Suprapubic skin (tissue), 4 donors: ENCODE measurements at regions not wholly inside any gene's neighbourhood (a gene's known extent, or its start where the extent isn't known, plus 50 kb on each side); places are given as distances from the start of the nearest gene placed in this dataset.

Experiments
- DNase-seq, 2 donors: peaks; one replicate each; pipeline ENCODE4 v3.0.0-alpha.2; 2019; ENCODE audit warnings: low spot score in 2 of 2
- H3K27ac ChIP-seq: fragments of 200-600 bp; sonication (generic); one replicate; pipeline ENCODE4 v1.5.1; 2019
- H3K27me3 ChIP-seq: fragments of 200-600 bp; sonication (generic); one replicate; pipeline ENCODE4 v1.5.1; 2019
- H3K36me3 ChIP-seq: fragments of 200-600 bp; sonication (generic); one replicate; pipeline ENCODE4 v1.5.1; 2019
- H3K4me1 ChIP-seq: fragments of 200-600 bp; sonication (generic); one replicate; pipeline ENCODE4 v1.5.1; 2019
- H3K4me3 ChIP-seq: fragments of 200-600 bp; sonication (generic); one replicate; pipeline ENCODE4 v1.5.1; 2019; ENCODE audit warnings: mild to moderate bottlenecking
- H3K9me3 ChIP-seq: fragments of 200-600 bp; sonication (generic); one replicate; pipeline ENCODE4 v1.5.1; 2019
- CTCF ChIP-seq, 2 donors: fragments of 200-600 bp in 1 of 2; fragments of 450-650 bp in 1 of 2; sonication (generic) in 1 of 2; IDR thresholded peaks; one replicate each; pipeline ENCODE4 v1.5.1; 2016 to 2019; ENCODE audit warnings: antibody characterized with exemption in 2 of 2, mild to moderate bottlenecking in 1 of 2, moderate library complexity in 1 of 2
- EP300 ChIP-seq: sonication (generic); formaldehyde crosslinking; IDR thresholded peaks from one replicate; pipeline ENCODE4 v1.6.1; 2017; ENCODE audit warnings: antibody characterized with exemption
- POLR2A ChIP-seq, 2 donors: fragments of 450-650 bp; IDR thresholded peaks; one replicate each; pipeline ENCODE4 v1.6.1; 2017; ENCODE audit warnings: antibody characterized with exemption in 2 of 2, mild to moderate bottlenecking in 2 of 2, moderate library complexity in 2 of 2
- POLR2AphosphoS5 ChIP-seq, 3 donors: sonication (generic); formaldehyde crosslinking; IDR thresholded peaks; one replicate each; pipeline ENCODE4 v1.6.1; 2017; ENCODE audit warnings: antibody characterized with exemption in 3 of 3
- WGBS: methylation state at CpG from one replicate; pipeline ENCODE4 v1.1.5; 2018; 5-methylcytosine and 5-hydroxymethylcytosine counted together

- Histone ChIP-seq H3K27ac (no peak overlapping the region), H3K4me3 (no peak overlapping the region), H3K36me3 (no peaks in the 10 kb centered on the region), H3K9me3 (no peaks in the 10 kb centered on the region), H3K27me3 (no peaks in the 10 kb centered on the region), H3K4me1 (peaks cover 21% of the 10 kb centered on the region)
- 89% methylated on average over 8 of the region's 8 CpGs for WGBS
- DNase-seq, result peak in 1 of 2 donors; percentile 47
- no peak for TF ChIP-seq CTCF (IDR thresholded peaks at IDR 0.05)
- no peak for TF ChIP-seq EP300
- no peak for TF ChIP-seq POLR2AphosphoS5 (IDR thresholded peaks at IDR 0.05)
- TF ChIP-seq POLR2A (IDR thresholded peaks at IDR 0.05), result no peak
Measured at GRCh38 chr2:128410758-128411215, 92.1 kb upstream of the HS6ST1 start.

- Histone ChIP-seq H3K27ac (no peak overlapping the region), H3K9me3 (no peaks in the 10 kb centered on the region), H3K4me1 (peaks cover 21% of the 10 kb centered on the region), H3K36me3 (no peaks in the 10 kb centered on the region), H3K27me3 (no peaks in the 10 kb centered on the region), H3K4me3 (no peak overlapping the region)
- 99% methylated on average over 9 of the region's 9 CpGs for WGBS
- TF ChIP-seq EP300 (no peak), CTCF (IDR thresholded peaks at IDR 0.05) (no peak)
- DNase-seq, result peak in 1 of 2 donors; percentile 65
Measured at GRCh38 chr2:128411431-128411830, 92.8 kb upstream of the HS6ST1 start.

GRCh38 chr2:128412181-128412871 lies 93.7 kb upstream of the HS6ST1 start:
- no peak overlapping the region for H3K27ac ChIP-seq
- 86% methylated on average over 7 of the region's 7 CpGs for WGBS

GRCh38 chr2:128413014-128413717 lies 94.5 kb upstream of the HS6ST1 start:
- Histone ChIP-seq H3K9me3 (no peaks in the 10 kb centered on the region), H3K27ac (no peak overlapping the region), H3K36me3 (no peaks in the 10 kb centered on the region), H3K4me3 (no peak overlapping the region), H3K4me1 (peaks cover 15% of the 10 kb centered on the region), H3K27me3 (no peaks in the 10 kb centered on the region)
- TF ChIP-seq POLR2A (IDR thresholded peaks at IDR 0.05) (no peak), CTCF (IDR thresholded peaks at IDR 0.05) (no peak), POLR2AphosphoS5 (IDR thresholded peaks at IDR 0.05) (no peak), EP300 (no peak)
- DNase-seq, result peak; percentile 25 to 53
- 90% methylated on average over 8 of the region's 10 CpGs for WGBS

More at GRCh38 chr2:128412181-128412871, 93.7 kb upstream of the HS6ST1 start:
- Histone ChIP-seq H3K36me3 (no peaks in the 10 kb centered on the region), H3K4me3 (no peak overlapping the region), H3K4me1 (peaks cover 21% of the 10 kb centered on the region), H3K9me3 (no peaks in the 10 kb centered on the region), H3K27me3 (no peaks in the 10 kb centered on the region)
- DNase-seq, result peak; percentile 31 to 36
- TF ChIP-seq EP300 (no peak), CTCF (IDR thresholded peaks at IDR 0.05) (no peak), POLR2A (IDR thresholded peaks at IDR 0.05) (no peak), POLR2AphosphoS5 (IDR thresholded peaks at IDR 0.05) (no peak)

- no peak overlapping the region for H3K4me3 ChIP-seq
- H3K36me3 ChIP-seq, result no peaks in the 10 kb centered on the region
- H3K9me3 ChIP-seq, result no peaks in the 10 kb centered on the region
- H3K27me3 ChIP-seq, result no peaks in the 10 kb centered on the region
- H3K4me1 ChIP-seq, result peaks cover 8% of the 10 kb centered on the region
- peak in 1 of 2 donors; percentile 10 for DNase-seq
- WGBS, result 42% methylated on average over 4 of the region's 5 CpGs
- TF ChIP-seq CTCF (IDR thresholded peaks at IDR 0.05) (no peak), EP300 (no peak), POLR2AphosphoS5 (IDR thresholded peaks at IDR 0.05) (no peak), POLR2A (IDR thresholded peaks at IDR 0.05) (no peak)
- no peak overlapping the region for H3K27ac ChIP-seq
Measured at GRCh38 chr2:128413718-128414341, 95.2 kb upstream of the HS6ST1 start.
